Naive thymus-derived CD4-positive, alpha-beta T cell (primary cell): ENCODE measurements at regions not wholly inside any gene's neighbourhood (a gene's known extent, or its start where the extent isn't known, plus 50 kb on each side); places are given as distances from the start of the nearest gene placed in this dataset.
"Not testable (repeated sequence)": the region's sequence is repeated elsewhere in the genome, so short reads cannot be mapped to it uniquely, and the experiment has no call there.

Source experiments
- ATAC-seq: fragments of 150-1000 bp; cut with Tn5 transposase; 2 replicates; pipeline ENCODE4 v1.10.0; 2021; ENCODE audit warnings: mild to moderate bottlenecking, moderate library complexity
- CTCF ChIA-PET: fragments of 350-600 bp; sonication (Branson Sonifier 250); formaldehyde crosslinking; loops from one replicate; lab custom pipeline; 2021; ENCODE audit warnings: antibody characterized with exemption; lab: Charles Lee
- POLR2A ChIA-PET: fragments of 350-600 bp; sonication (Branson Sonifier 250); formaldehyde crosslinking; loops from one replicate; lab custom pipeline; 2021; ENCODE audit warnings: antibody characterized with exemption, inconsistent platforms; lab: Charles Lee
- DNase-seq, 9 donors: peaks; one replicate each; pipeline versions ENCODE4 v3.0.0 to v3.0.0-alpha.2; 2020 to 2022; ENCODE audit warnings: mixed read lengths in 1 of 9
- H3K27ac ChIP-seq: one replicate; pipeline ENCODE4 v1.7.0; 2013; ENCODE audit warnings: mild to moderate bottlenecking, low read depth, low read length, moderate library complexity
- H3K27me3 ChIP-seq, 2 donors: one replicate each; pipeline ENCODE4 v1.7.0; 2013; ENCODE audit warnings: low read length in 2 of 2, mild to moderate bottlenecking in 2 of 2, moderate library complexity in 2 of 2; ENCODE audit not compliant: control insufficient read depth in 2 of 2, insufficient read depth in 2 of 2
- H3K36me3 ChIP-seq, 3 experiments: 1 replicate in 2 of 3; 2 replicates in 1 of 3; pipeline ENCODE4 v1.7.0; 2013; ENCODE audit warnings: low read length in 3 of 3, mild to moderate bottlenecking in 3 of 3, moderate library complexity in 1 of 3; ENCODE audit not compliant: insufficient read depth in 3 of 3, control insufficient read depth in 2 of 3
- H3K4me1 ChIP-seq, 2 donors: one replicate each; pipeline ENCODE4 v1.7.0; 2013; ENCODE audit warnings: low read length in 2 of 2, mild to moderate bottlenecking in 2 of 2, moderate library complexity in 1 of 2; ENCODE audit not compliant: control insufficient read depth in 2 of 2, insufficient read depth in 2 of 2
- H3K4me3 ChIP-seq: 2 replicates; pipeline ENCODE4 v1.7.0; 2013; ENCODE audit warnings: mild to moderate bottlenecking, low read length
- H3K9me3 ChIP-seq, 3 experiments: 1 replicate in 2 of 3; 2 replicates in 1 of 3; pipeline ENCODE4 v1.7.0; 2013; ENCODE audit warnings: low read length in 3 of 3; ENCODE audit not compliant: control insufficient read depth in 2 of 3
- H3K27ac Mint-ChIP-seq, 9 donors: one replicate each; pipeline ENCODE4 v1.8.0; 2020 to 2022; ENCODE audit warnings: mixed read lengths in 9 of 9, mild to moderate bottlenecking in 8 of 9, moderate library complexity in 5 of 9, inconsistent platforms in 2 of 9
- H3K27me3 Mint-ChIP-seq, 5 donors: one replicate each; pipeline ENCODE4 v1.8.0; 2021 to 2022; ENCODE audit warnings: mixed read lengths in 5 of 5, mild to moderate bottlenecking in 1 of 5
- H3K36me3 Mint-ChIP-seq, 5 donors: one replicate each; pipeline ENCODE4 v1.8.0; 2020 to 2022; ENCODE audit warnings: mixed read lengths in 5 of 5, mild to moderate bottlenecking in 3 of 5, inconsistent platforms in 1 of 5
- H3K4me1 Mint-ChIP-seq, 7 donors: one replicate each; pipeline ENCODE4 v1.8.0; 2020 to 2022; ENCODE audit warnings: mixed read lengths in 7 of 7, mild to moderate bottlenecking in 3 of 7, inconsistent platforms in 1 of 7
- H3K4me3 Mint-ChIP-seq, 10 donors: one replicate each; pipeline ENCODE4 v1.8.0; 2020 to 2022; ENCODE audit warnings: mild to moderate bottlenecking in 10 of 10, mixed read lengths in 10 of 10, moderate library complexity in 6 of 10, inconsistent platforms in 2 of 10
- H3K9me3 Mint-ChIP-seq, 11 donors: one replicate each; pipeline ENCODE4 v1.8.0; 2020 to 2022; ENCODE audit warnings: mixed read lengths in 11 of 11, mild to moderate bottlenecking in 4 of 11, inconsistent platforms in 1 of 11, moderate library complexity in 1 of 11
- intact Hi-C, 2 donors: fragments of 100-400 bp; cut with micrococcal nuclease; formaldehyde crosslinking; loops; one replicate each; pipeline ENCODE4 v1.15.1; 2023

- H3K4me1 Mint-ChIP-seq, H3K36me3 Mint-ChIP-seq, intact Hi-C loops, H3K9me3 Mint-ChIP-seq, H3K27me3 ChIP-seq, ATAC-seq, POLR2A ChIA-PET, DNase-seq, H3K9me3 ChIP-seq, H3K27me3 Mint-ChIP-seq, H3K4me3 Mint-ChIP-seq, H3K27ac ChIP-seq, H3K27ac Mint-ChIP-seq, H3K4me3 ChIP-seq, CTCF ChIA-PET, H3K36me3 ChIP-seq, H3K4me1 ChIP-seq: not testable (repeated sequence)
These were observed 140.8 kb downstream of the SPATA31A1 start for GRCh38 chr9:39496248-39496647.

- H3K4me1 ChIP-seq, H3K27me3 Mint-ChIP-seq, POLR2A ChIA-PET, H3K27ac Mint-ChIP-seq, CTCF ChIA-PET, ATAC-seq, H3K27me3 ChIP-seq, H3K4me1 Mint-ChIP-seq, DNase-seq, H3K9me3 Mint-ChIP-seq, intact Hi-C loops, H3K36me3 ChIP-seq, H3K27ac ChIP-seq, H3K36me3 Mint-ChIP-seq, H3K9me3 ChIP-seq, H3K4me3 ChIP-seq, H3K4me3 Mint-ChIP-seq: not testable (repeated sequence)
These were observed 147.7 kb downstream of the SPATA31A1 start for GRCh38 chr9:39503178-39503577.

GRCh38 chr9:39527387-39528029 is 172.0 kb downstream of the SPATA31A1 start:
- H3K27ac Mint-ChIP-seq, CTCF ChIA-PET, H3K36me3 ChIP-seq, H3K4me3 ChIP-seq, H3K4me1 Mint-ChIP-seq, ATAC-seq, POLR2A ChIA-PET, H3K9me3 ChIP-seq, H3K27me3 ChIP-seq, H3K4me1 ChIP-seq, H3K27ac ChIP-seq, H3K4me3 Mint-ChIP-seq, intact Hi-C loops, H3K27me3 Mint-ChIP-seq, H3K36me3 Mint-ChIP-seq, H3K9me3 Mint-ChIP-seq, DNase-seq: not testable (repeated sequence)

GRCh38 chr9:39532597-39532996 is 177.1 kb downstream of the SPATA31A1 start:
- POLR2A ChIA-PET, H3K9me3 ChIP-seq, H3K27me3 ChIP-seq, H3K36me3 Mint-ChIP-seq, H3K9me3 Mint-ChIP-seq, H3K36me3 ChIP-seq, H3K4me3 Mint-ChIP-seq, H3K4me3 ChIP-seq, intact Hi-C loops, H3K4me1 ChIP-seq, DNase-seq, H3K27ac ChIP-seq, CTCF ChIA-PET, H3K27me3 Mint-ChIP-seq, H3K4me1 Mint-ChIP-seq, H3K27ac Mint-ChIP-seq: not testable (repeated sequence)
- ATAC-seq = peak; percentile 77

GRCh38 chr9:39533001-39533762 is 177.7 kb downstream of the SPATA31A1 start:
- H3K27me3 Mint-ChIP-seq, H3K4me3 ChIP-seq, H3K36me3 Mint-ChIP-seq, H3K27ac Mint-ChIP-seq, POLR2A ChIA-PET, H3K4me1 ChIP-seq, H3K36me3 ChIP-seq, H3K4me3 Mint-ChIP-seq, H3K4me1 Mint-ChIP-seq, H3K9me3 Mint-ChIP-seq, CTCF ChIA-PET, H3K27ac ChIP-seq, DNase-seq, H3K9me3 ChIP-seq, H3K27me3 ChIP-seq, intact Hi-C loops: not testable (repeated sequence)
- peak; percentile 12 for ATAC-seq

- H3K9me3 Mint-ChIP-seq, POLR2A ChIA-PET, H3K4me1 Mint-ChIP-seq, H3K4me3 Mint-ChIP-seq, DNase-seq, H3K4me1 ChIP-seq, H3K4me3 ChIP-seq, CTCF ChIA-PET, H3K27me3 ChIP-seq, H3K9me3 ChIP-seq, H3K27ac Mint-ChIP-seq, ATAC-seq, intact Hi-C loops, H3K27ac ChIP-seq, H3K27me3 Mint-ChIP-seq, H3K36me3 Mint-ChIP-seq, H3K36me3 ChIP-seq: not testable (repeated sequence)
These were observed 178.5 kb downstream of the SPATA31A1 start for GRCh38 chr9:39533763-39534548.
